OCI-LY3 (cell line): ENCODE measurements at regions not wholly inside any gene's neighbourhood (a gene's known extent, or its start where the extent isn't known, plus 50 kb on each side); places are given as distances from the start of the nearest gene placed in this dataset.

Experiments used
- CTCF ChIP-seq: fragments of 200-600, 300-600 bp; sonication (generic); IDR thresholded peaks from 2 replicates; pipeline ENCODE4 v1.5.1; 2014; ENCODE audit warnings: antibody characterized with exemption, low read length, low read depth
- EZH2phosphoT487 ChIP-seq: fragments of 200-600 bp; shearing (Covaris generic); IDR thresholded peaks from 2 replicates; pipeline ENCODE4 v1.6.1; 2018; ENCODE audit warnings: antibody characterized with exemption, mixed run types, low read depth

GRCh38 chr14:84237881-84238280, 1292.1 kb upstream of the FLRT2 start:
- no peak for TF ChIP-seq CTCF
- no peak for TF ChIP-seq EZH2phosphoT487
